ENCODE measurements at regions not wholly inside any gene's neighbourhood (a gene's known extent, or its start where the extent isn't known, plus 50 kb on each side); places are given as distances from the start of the nearest gene placed in this dataset.
"Not testable (repeated sequence)": the region's sequence is repeated elsewhere in the genome, so short reads cannot be mapped to it uniquely, and the experiment has no call there.

- no peak for DNase-seq (ENCODE audit: low read depth)
Observed at GRCh38 chr12:60195483-60195882, 599.7 kb downstream of the SLC16A7 start.

GRCh38 chr12:60196366-60196765, 600.5 kb downstream of the SLC16A7 start:
- DNase-seq (ENCODE audit: low read depth), result no peak

GRCh38 chr12:60197589-60197988, 601.8 kb downstream of the SLC16A7 start:
- DNase-seq (ENCODE audit: low read depth), result no peak

GRCh38 chr12:60201891-60202290, 606.1 kb downstream of the SLC16A7 start:
- no peak for DNase-seq (ENCODE audit: low read depth)

GRCh38 chr12:60205500-60205899, 609.7 kb downstream of the SLC16A7 start:
- no peak for DNase-seq (ENCODE audit: low read depth)

GRCh38 chr12:60209521-60209920, 613.7 kb downstream of the SLC16A7 start:
- no peak for DNase-seq (ENCODE audit: low read depth)

GRCh38 chr12:60209933-60210332, 614.1 kb downstream of the SLC16A7 start:
- no peak for DNase-seq (ENCODE audit: low read depth)

GRCh38 chr12:60210756-60211155, 614.9 kb downstream of the SLC16A7 start:
- DNase-seq (ENCODE audit: low read depth), result no peak

- no peak for DNase-seq (ENCODE audit: low read depth)
Observed at GRCh38 chr12:60211244-60211643, 615.4 kb downstream of the SLC16A7 start.

- DNase-seq (ENCODE audit: low read depth), result no peak
Observed at GRCh38 chr12:60212159-60213000, 616.6 kb downstream of the SLC16A7 start.

- not testable (repeated sequence) for DNase-seq (ENCODE audit: low read depth)
Observed at GRCh38 chr12:60213272-60213671, 617.4 kb downstream of the SLC16A7 start.

- DNase-seq (ENCODE audit: low read depth), result no peak
Observed at GRCh38 chr12:60216226-60216625, 620.4 kb downstream of the SLC16A7 start.

GRCh38 chr12:60223242-60223641, 627.4 kb downstream of the SLC16A7 start:
- DNase-seq (ENCODE audit: low read depth), result no peak

GRCh38 chr12:60225216-60226000, 629.6 kb downstream of the SLC16A7 start:
- DNase-seq (ENCODE audit: low read depth), result no peak

- DNase-seq (ENCODE audit: low read depth), result no peak
Observed at GRCh38 chr12:60227916-60228315, 632.1 kb downstream of the SLC16A7 start.

GRCh38 chr12:60230056-60230455, 634.2 kb downstream of the SLC16A7 start:
- DNase-seq (ENCODE audit: low read depth), result peak; percentile 11

GRCh38 chr12:60231303-60231702, 635.5 kb downstream of the SLC16A7 start:
- DNase-seq (ENCODE audit: low read depth), result no peak

GRCh38 chr12:60231976-60232907, 636.4 kb downstream of the SLC16A7 start:
- DNase-seq (ENCODE audit: low read depth), result no peak

GRCh38 chr12:60234611-60235195, 638.9 kb downstream of the SLC16A7 start:
- not testable (repeated sequence) for DNase-seq (ENCODE audit: low read depth)

- no peak for DNase-seq (ENCODE audit: low read depth)
Observed at GRCh38 chr12:60235261-60235660, 639.4 kb downstream of the SLC16A7 start.

GRCh38 chr12:60236416-60236815, 640.6 kb downstream of the SLC16A7 start:
- DNase-seq (ENCODE audit: low read depth), result not testable (repeated sequence)

- DNase-seq (ENCODE audit: low read depth), result no peak
Observed at GRCh38 chr12:60240891-60241290, 645.1 kb downstream of the SLC16A7 start.

Measured in HS-27A (cell line).